TTC549 (cell line): ENCODE measurements at regions not wholly inside any gene's neighbourhood (a gene's known extent, or its start where the extent isn't known, plus 50 kb on each side); places are given as distances from the start of the nearest gene placed in this dataset.

Experiments
- FAIRE-seq: peaks from 2 replicates; lab custom pipeline; 2012; peaks lifted over from hg19 to GRCh38; lab: Jason Lieb, UNC

- no peak for FAIRE-seq
These were observed 230.2 kb downstream of the IRX1 start for GRCh38 chr5:3825531-3826451.

GRCh38 chr5:3827624-3828023 is 232.0 kb downstream of the IRX1 start:
- FAIRE-seq: no peak

DNA sequence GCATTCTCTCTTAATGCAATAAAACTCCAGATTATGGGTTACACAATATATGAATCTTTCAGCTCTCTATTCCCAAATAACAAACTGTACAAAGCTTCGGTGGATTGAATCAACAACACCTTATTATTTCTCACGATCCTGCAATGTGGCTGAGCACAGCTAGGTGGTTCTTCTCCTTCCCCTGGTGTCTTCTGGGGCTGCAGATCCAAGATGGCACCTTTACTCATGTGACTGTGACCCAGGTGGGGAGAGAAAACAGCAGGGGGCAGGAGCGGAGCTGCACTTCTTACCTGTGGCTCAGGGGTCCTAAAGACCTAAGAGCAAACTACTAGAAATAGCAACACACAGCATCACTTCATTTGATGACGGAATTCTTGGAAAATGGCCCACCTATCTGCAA is 233.1 kb downstream of the IRX1 start:
- no peak for FAIRE-seq

DNA sequence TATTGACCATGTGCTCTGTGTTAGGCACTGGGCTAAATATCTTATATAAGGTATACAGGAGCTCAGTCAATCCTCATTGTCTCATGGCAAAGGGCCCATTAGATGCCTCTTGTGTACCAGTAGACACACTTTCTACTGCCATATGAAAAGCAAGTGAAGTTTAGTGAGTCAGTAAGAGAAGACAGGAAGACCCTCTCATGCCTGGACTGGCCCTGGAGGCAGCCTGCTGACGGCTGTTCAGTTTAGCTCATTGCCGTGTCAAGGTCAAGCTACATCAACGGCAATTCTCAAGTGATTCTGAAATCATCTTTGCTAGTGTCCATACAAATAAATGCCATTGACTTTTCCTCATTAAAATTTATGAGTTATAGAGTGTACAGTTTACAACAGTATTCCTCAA is 237.9 kb downstream of the IRX1 start:
- no peak for FAIRE-seq

DNA sequence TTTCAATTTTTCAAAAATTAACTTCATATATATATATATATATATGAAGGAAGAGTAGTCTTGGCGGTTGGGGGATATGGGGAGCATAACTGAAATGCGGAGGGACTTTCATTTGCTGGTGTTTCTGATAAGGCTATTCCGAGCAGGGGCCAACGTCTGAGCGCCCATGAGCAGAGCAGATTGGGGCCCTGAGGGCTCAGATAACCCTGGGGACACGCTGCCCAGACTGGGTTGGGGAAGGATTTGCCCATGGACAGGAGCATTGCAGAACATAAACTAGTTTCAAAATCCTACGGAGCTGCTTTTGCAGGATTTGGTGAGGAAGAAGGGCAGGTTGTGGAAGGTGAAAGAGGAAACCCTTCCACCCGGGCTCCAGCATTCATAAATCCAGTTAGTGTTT is 240.2 kb downstream of the IRX1 start:
- no peak for FAIRE-seq

DNA sequence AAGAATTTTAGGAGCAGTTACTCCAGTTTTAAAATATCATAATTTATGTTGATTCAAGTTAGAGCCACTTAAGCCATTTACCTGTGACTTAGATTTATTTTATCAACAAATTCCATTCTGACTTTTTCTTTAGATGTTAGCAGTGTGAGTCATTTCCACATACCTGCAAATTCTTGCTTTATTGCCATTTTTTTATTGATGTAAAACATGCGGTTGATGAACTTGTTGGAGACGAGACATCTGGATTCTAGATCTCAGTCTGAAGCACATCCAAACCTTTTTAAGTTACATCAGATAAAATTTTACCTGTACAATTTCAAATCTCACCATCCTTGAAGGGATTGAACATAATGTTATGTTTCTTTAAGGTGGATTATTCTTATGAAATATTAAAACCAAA is 240.9 kb downstream of the IRX1 start:
- FAIRE-seq: no peak

DNA sequence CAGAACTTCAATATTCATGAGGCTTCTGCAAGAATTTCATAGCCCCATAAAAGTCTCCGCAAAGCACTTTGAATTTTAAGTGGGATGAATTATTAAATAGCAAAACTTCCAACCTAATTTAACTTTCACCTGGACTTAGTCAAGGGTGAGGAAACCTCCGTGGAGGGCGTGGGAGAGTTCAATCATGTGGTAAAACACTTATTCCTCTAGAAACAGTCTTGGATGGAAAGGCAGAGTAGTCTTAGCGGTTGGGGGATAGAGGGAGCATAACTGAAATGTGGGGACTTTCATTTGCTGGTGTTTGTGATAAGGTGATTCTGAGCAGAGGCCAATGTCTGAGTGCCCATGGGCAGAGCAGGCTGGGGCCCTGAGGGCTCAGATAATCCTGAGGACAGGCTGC is 241.9 kb downstream of the IRX1 start:
- FAIRE-seq: no peak

DNA sequence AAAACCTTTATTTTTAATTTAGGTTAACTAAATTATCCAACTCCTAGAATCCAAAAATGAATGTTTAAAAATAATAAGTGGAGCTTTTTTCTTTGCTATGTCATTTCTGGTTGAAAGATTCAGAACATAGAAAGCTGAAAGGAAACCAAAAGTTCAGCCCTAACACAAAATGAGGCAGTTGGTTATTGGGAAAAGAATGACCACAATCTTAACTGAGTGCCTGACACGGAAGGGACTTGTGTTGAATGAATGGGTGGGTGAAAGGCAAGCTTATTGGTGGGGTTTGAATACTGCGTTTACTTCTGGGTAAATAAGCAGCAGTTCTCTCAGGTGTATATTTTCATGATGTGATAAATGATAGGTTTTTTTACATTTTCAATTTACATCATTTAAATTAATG is 243.5 kb downstream of the IRX1 start:
- no peak for FAIRE-seq

- FAIRE-seq: no peak
These were observed 247.0 kb downstream of the IRX1 start for GRCh38 chr5:3842591-3842990.

DNA sequence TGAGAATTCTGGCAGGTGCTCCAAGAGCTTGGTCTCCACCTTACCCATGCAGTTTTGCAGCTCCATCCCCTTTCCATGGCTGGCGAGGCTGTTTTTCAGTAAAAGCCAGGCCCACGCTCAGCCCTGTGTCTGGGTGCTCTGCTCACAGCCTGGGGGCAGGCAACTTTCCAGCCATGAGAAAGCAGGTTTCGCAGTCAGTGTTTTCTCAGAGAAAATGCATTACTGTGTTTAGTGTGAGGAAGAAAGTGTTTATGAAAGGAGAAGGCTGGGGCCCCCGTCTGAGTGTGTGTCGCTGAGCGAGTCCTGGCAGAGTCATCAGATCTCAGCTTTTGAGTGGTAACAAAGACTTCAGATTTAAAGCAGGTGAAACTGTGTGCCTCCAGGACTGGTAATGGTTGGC is 248.1 kb downstream of the IRX1 start:
- FAIRE-seq: no peak

- no peak for FAIRE-seq
These were observed 248.6 kb downstream of the IRX1 start for GRCh38 chr5:3844266-3844665.

DNA sequence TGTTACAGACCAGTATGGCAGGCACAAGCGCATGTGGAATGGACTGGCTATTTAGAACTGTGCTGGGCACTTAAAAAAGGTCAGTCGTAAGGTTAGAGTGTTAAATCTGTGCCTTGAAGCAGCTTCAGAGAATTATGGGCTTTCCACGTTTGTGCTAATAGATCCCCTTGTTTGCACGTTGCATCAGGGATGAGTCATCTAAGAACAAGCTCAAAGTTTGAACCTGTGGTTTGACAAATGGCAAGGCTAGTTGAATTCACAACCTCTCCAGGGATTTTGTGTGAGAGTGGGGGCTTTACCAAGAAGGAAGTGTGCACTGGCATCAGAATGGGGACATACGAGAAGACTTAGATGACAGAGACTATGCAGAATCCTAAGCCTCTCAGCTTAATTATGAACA is 249.6 kb downstream of the IRX1 start:
- FAIRE-seq: no peak

GRCh38 chr5:3852161-3852916 is 256.7 kb downstream of the IRX1 start:
- FAIRE-seq: no peak

GRCh38 chr5:3853362-3853761 is 257.7 kb downstream of the IRX1 start:
- no peak for FAIRE-seq

GRCh38 chr5:3854188-3854821 is 258.7 kb downstream of the IRX1 start:
- FAIRE-seq: no peak

DNA sequence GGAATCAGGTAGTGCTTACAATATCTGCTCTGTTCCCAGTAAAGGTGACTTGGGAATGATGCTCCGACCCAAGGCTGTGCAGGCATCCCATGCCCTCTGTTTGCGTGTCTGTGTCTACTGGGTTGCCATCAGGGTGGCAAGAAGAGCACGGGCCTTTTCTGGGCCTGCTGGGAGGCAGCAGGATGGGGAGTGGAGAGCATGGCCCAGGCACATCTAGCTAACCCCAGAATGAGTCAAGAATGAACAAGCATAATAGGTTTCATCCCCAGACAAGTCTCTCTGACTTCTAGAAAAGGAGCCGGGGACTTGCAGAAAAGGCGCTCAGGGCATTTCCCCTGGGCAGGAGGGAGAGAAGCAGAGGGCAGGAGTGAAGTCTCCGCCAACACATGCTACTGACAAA is 260.4 kb downstream of the IRX1 start:
- no peak for FAIRE-seq

DNA sequence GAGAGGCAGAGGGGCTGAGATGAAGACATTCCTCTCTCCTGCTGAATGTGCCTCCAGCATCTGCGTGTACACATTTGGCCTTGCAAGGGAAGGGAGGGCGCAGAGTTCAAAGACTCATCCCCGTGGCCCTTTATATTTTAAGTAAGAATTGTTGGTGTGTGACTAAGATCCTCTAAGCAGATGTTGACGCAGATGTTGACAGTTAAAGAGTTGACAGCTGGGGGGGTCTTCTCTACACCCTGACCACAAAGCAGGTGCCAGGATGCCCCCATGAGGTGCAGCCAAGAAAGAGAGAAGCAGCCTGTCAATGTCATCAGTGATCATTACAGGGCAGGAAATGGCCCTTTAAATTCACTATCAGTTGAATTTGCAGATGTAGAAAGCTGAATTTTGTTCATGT is 262.9 kb downstream of the IRX1 start:
- FAIRE-seq: no peak

DNA sequence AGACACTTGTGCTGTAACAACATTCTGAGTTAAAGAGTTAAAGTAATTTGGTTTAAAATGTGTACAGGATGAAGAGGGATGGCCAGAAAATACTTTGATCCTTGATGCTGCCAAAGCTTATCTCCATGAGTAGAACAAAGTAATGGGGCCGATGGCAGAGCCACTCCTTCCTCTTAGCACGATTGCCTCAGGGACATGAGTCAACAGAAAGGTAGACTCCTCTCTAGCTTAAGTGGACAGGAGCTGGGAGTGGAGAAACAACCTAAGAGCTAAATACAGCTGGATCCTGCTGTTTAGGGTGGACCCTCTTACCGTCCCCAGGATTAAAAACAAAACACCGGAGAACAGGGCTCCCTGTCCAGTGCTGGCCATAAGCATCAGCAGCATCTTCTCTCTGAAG is 267.3 kb downstream of the IRX1 start:
- no peak for FAIRE-seq

DNA sequence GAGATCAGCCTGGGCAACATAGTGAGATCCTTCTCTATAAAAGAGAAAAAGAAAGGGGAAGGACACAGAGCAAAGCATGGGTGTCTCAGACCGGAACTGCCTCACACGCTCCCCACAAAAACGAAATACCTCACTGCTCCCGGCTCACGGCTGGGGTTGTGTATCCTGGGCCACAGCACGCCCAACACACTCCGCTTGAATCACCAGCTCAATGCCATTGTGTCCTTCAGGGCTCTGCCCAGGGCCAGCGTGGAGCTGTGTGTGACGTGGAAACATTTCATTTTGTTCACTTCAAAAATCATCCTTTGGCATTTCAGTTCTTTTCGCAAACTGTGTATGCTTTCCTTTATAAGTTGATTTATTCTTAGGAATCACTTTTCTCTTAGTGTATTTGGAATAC is 279.5 kb downstream of the IRX1 start:
- FAIRE-seq: no peak

DNA sequence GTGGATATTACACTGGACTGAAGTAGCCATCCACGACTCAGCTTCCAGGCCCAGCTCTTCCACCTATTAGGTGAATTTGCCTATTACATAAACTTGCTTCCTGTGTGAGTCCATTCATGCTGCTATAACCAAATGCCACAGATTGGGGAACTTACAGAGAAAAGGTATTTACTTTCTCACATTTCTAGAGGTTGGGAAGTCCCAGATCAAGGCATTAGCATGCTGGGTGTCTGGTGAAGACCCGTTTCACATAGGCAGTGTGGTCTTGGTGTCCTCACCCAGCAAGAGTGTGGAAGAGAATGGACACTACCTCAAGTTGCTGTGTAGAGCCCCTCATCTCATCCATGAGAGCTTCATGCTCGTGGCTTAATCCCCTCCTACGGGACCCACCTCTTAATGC is 282.6 kb downstream of the IRX1 start:
- FAIRE-seq: no peak

DNA sequence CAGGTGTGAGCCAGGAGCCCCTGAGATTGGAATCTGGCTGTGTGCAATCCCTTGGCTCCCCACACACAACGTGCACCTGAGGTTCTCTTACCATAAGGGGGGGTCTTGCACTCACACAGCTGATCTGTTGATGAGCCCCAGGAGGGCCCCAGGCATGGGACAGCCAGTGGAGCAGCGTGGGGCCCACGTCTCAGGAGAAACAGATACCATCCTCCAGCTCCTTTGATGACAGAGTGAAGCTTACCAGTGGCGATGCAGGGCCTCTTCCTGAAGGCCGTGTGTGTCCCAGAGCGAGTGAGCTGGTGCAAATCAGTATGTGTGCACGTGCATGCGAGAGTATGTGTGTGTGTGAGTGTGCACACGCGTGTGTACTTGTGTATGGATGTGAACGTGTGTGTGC is 287.4 kb downstream of the IRX1 start:
- FAIRE-seq: no peak

DNA sequence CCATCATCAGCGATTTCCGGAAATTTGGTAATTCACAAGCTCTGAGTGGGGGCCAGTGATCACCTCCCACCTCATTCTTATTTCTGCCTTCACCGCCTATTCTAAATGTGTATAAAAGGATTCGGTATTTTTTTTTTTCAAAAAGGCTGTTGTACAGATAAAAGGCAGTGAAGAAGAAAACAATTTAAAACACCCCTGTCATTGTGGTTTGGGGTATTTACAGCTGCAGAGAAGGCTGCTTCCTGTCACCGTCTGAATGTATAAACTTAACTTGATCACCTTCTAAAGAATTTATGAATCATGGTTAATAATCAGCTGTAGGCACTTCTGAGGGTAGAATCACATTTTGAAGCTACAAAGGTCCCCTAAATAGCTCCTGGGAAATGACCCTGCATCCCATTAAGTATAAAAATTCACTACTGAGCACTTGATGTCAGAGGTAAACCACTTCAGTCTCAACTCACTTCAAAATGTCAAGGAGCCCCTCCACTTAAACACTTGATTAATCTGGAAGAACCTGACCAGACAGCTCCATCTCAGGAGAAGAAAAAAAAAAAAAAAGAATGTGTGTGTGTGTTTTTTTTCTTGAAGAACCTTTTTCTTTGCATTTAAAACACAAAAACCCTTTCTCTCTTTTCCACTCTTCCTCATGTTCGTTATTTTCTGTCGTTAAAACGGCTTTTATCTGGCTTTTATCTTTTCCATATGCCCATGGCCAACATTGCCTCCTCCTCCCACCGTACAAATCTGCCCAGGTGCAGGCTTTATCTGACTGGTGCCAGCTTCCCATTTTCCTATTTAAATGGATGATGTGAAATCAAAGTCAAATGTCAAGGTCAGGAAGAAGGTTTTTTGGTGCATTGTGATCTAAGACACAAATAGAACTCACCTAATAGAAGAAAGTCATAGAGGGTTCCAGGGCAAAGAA is 291.2 kb downstream of the IRX1 start:
- FAIRE-seq: no peak
